GM12872 (cell line): ENCODE measurements at regions not wholly inside any gene's neighbourhood (a gene's known extent, or its start where the extent isn't known, plus 50 kb on each side); places are given as distances from the start of the nearest gene placed in this dataset.

Experiments
- CTCF ChIP-seq: IDR thresholded peaks from 3 replicates; pipeline ENCODE4 v1.5.1; 2011; ENCODE audit warnings: low read depth, mild to moderate bottlenecking, low read length, moderate library complexity; ENCODE audit not compliant: insufficient read depth

- TF ChIP-seq CTCF, result no peak
Observed at GRCh38 chr1:188281921-188282320, 1453.2 kb downstream of the PLA2G4A start.

- TF ChIP-seq CTCF, result no peak
Observed at GRCh38 chr1:188295157-188295556, 1466.4 kb downstream of the PLA2G4A start.

GRCh38 chr1:188302746-188303145, 1474.0 kb downstream of the PLA2G4A start:
- TF ChIP-seq CTCF, result no peak

- TF ChIP-seq CTCF, result no peak
Observed at GRCh38 chr1:188314557-188315137, 1485.9 kb downstream of the PLA2G4A start.

GRCh38 chr1:188317894-188318293, 1489.1 kb downstream of the PLA2G4A start:
- no peak for TF ChIP-seq CTCF

- TF ChIP-seq CTCF, result no peak
Observed at GRCh38 chr1:188325211-188325610, 1496.5 kb downstream of the PLA2G4A start.

- TF ChIP-seq CTCF, result no peak
Observed at GRCh38 chr1:188343914-188344313, 1515.2 kb downstream of the PLA2G4A start.

- TF ChIP-seq CTCF, result no peak
Observed at GRCh38 chr1:188350104-188350503, 1521.4 kb downstream of the PLA2G4A start.
